ENCODE measurements at regions not wholly inside any gene's neighbourhood (a gene's known extent, or its start where the extent isn't known, plus 50 kb on each side); places are given as distances from the start of the nearest gene placed in this dataset.

GRCh38 chr1:188043536-188044245, 1214.9 kb downstream of the PLA2G4A start:
- TF ChIP-seq POLR2A (IDR thresholded peaks at IDR 0.05) (no peak), CTCF (IDR thresholded peaks at IDR 0.05) (no peak)

All from esophagus squamous epithelium (tissue), 4 donors.